K562 (cell line): ENCODE measurements at regions not wholly inside any gene's neighbourhood (a gene's known extent, or its start where the extent isn't known, plus 50 kb on each side); places are given as distances from the start of the nearest gene placed in this dataset.

Source experiments
- ATAC-seq: fragments of 200-7000 bp; cut with Tn5 transposase; 3 replicates; pipeline ENCODE4 v1.9.1; 2020; ENCODE audit warnings: moderate library complexity
- BruUV-seq: library from RNA; stranded (reverse); fragments of 400-500 nt; replicated peaks from 2 replicates; lab custom pipeline; 2021; lab: Mats Ljungman, UMichigan
- CTCF ChIA-PET: fragments of 300-600 bp; formaldehyde crosslinking; extraction: SDS; loops from one replicate; lab custom pipeline; 2021; ENCODE audit warnings: low intra/inter-chr PET ratio; lab: Yijun Ruan, JAX
- POLR2A ChIA-PET: fragments of 300-600, 350-650 bp; sonication (Branson Sonifier 250); formaldehyde crosslinking; extraction: SDS; loops from one replicate; lab custom pipeline; 2021; ENCODE audit warnings: antibody characterized with exemption, inconsistent platforms; lab: Yijun Ruan, JAX
- DNase-seq, 4 experiments: peaks; one replicate each; pipeline versions ENCODE4 v3.0.0 to v3.0.0-alpha.2; 2011 to 2018; ENCODE audit warnings: low spot score in 3 of 4, mixed read lengths in 3 of 4; ENCODE audit errors: extremely low read depth in 1 of 4
- FAIRE-seq: peaks from 2 replicates; lab custom pipeline; 2011; peaks lifted over from hg19 to GRCh38; lab: Jason Lieb, UNC
- H2AFZ ChIP-seq: 2 replicates; pipeline ENCODE4 v1.6.0; 2011; ENCODE audit warnings: low read depth, low read length, control low read depth, inconsistent platforms
- H3K27ac ChIP-seq: fragments of 200-600 bp; 3 replicates; pipeline ENCODE4 v1.8.0; 2011; ENCODE audit warnings: low read depth, mild to moderate bottlenecking, control low read depth, inconsistent platforms, low read length, moderate library complexity, mixed read lengths; ENCODE audit errors: extremely low read depth
- H3K27me3 ChIP-seq, 2 experiments: fragments of 300-600 bp in 1 of 2; 2 replicates in 1 of 2; 3 replicates in 1 of 2; pipeline versions ENCODE4 v1.6.0 to v1.8.0; 2011; ENCODE audit warnings: inconsistent platforms in 2 of 2, low read length in 2 of 2, mild to moderate bottlenecking in 1 of 2, mixed read lengths in 1 of 2, moderate library complexity in 1 of 2; ENCODE audit not compliant: control insufficient read depth in 2 of 2, insufficient read depth in 2 of 2
- H3K36me3 ChIP-seq: fragments of 300-600 bp; 3 replicates; pipeline ENCODE4 v1.8.0; 2011; ENCODE audit warnings: mild to moderate bottlenecking, low read length, inconsistent platforms; ENCODE audit not compliant: control insufficient read depth, insufficient read depth
- H3K4me1 ChIP-seq, 2 experiments: fragments of 200-600 bp in 1 of 2; replicated peaks in 1 of 2; 2 replicates in 1 of 2; 3 replicates in 1 of 2; pipeline versions ENCODE4 v1.5.1 to v1.8.0; 2011; ENCODE audit warnings: inconsistent platforms in 2 of 2, low read length in 2 of 2, mild to moderate bottlenecking in 1 of 2, mixed read lengths in 1 of 2, moderate library complexity in 1 of 2; ENCODE audit not compliant: control insufficient read depth in 2 of 2, insufficient read depth in 2 of 2
- H3K4me2 ChIP-seq: 2 replicates; pipeline ENCODE4 v1.6.1; 2011; ENCODE audit warnings: low read length, control low read depth, inconsistent platforms, mixed read lengths; ENCODE audit not compliant: insufficient read depth
- H3K4me3 ChIP-seq: fragments of 200-600 bp; sonication (generic), shearing (Covaris generic); 2 replicates; pipeline ENCODE4 v1.5.1; 2016; ENCODE audit warnings: control low read depth, inconsistent platforms
- H3K79me2 ChIP-seq: fragments of 200-600 bp; 3 replicates; pipeline ENCODE4 v1.8.0; 2011; ENCODE audit warnings: low read length, inconsistent platforms; ENCODE audit not compliant: control insufficient read depth, insufficient read depth
- H3K9ac ChIP-seq, 2 experiments: 2 replicates each; pipeline versions ENCODE4 v1.6.0 to v1.6.1; 2011; ENCODE audit warnings: low read depth in 2 of 2, low read length in 2 of 2, control low read depth in 1 of 2, inconsistent platforms in 1 of 2, mild to moderate bottlenecking in 1 of 2, mixed read lengths in 1 of 2; ENCODE audit not compliant: insufficient read depth in 1 of 2
- H3K9me1 ChIP-seq: one replicate; pipeline ENCODE4 v1.6.0; 2011; ENCODE audit warnings: inconsistent platforms, mild to moderate bottlenecking, low read length, moderate library complexity; ENCODE audit not compliant: control insufficient read depth, insufficient read depth
- H3K9me3 ChIP-seq: replicated peaks from 2 replicates; pipeline ENCODE4 v1.5.1; 2011; ENCODE audit warnings: low read depth, low read length, inconsistent platforms; ENCODE audit not compliant: control insufficient read depth, insufficient read depth
- H4K20me1 ChIP-seq: replicated peaks from 2 replicates; pipeline ENCODE4 v1.6.1; 2011; ENCODE audit warnings: low read length, inconsistent platforms, mixed read lengths; ENCODE audit not compliant: control insufficient read depth, insufficient read depth
- ADNP ChIP-seq: fragments of 200-800 bp; sonication (Bioruptor generic); IDR thresholded peaks from 2 replicates; pipeline ENCODE4 v1.6.1; 2016; ENCODE audit warnings: missing genetic modification characterization, missing compliant biosample characterization
- ETV5 ChIP-seq: sonication (generic); formaldehyde crosslinking; IDR thresholded peaks from 2 replicates; pipeline ENCODE4 v1.4.0; 2020; ENCODE audit warnings: low read depth, mild to moderate bottlenecking, missing genetic modification reagents
- HMGN3 ChIP-seq: IDR thresholded peaks from 2 replicates; pipeline ENCODE4 v1.6.1; 2011; ENCODE audit warnings: borderline replicate concordance, low read depth, mild to moderate bottlenecking, mixed read lengths, low read length; ENCODE audit not compliant: insufficient read length; ENCODE audit errors: extremely low read depth
- HNRNPL ChIP-seq: fragments of 200-400 bp; formaldehyde crosslinking; IDR thresholded peaks from 2 replicates; pipeline ENCODE4 v1.6.1; 2017; ENCODE audit warnings: low read depth, mild to moderate bottlenecking, low read length
- NFE2 ChIP-seq: IDR thresholded peaks from 2 replicates; pipeline ENCODE4 v1.6.1; 2014; ENCODE audit warnings: antibody characterized with exemption, low read depth
- PRDM10 ChIP-seq: fragments of 450-650 bp; IDR thresholded peaks from 2 replicates; pipeline ENCODE4 v1.6.1; 2018; ENCODE audit not compliant: partially characterized antibody
- RNF2 ChIP-seq: sonication (generic); IDR thresholded peaks from 2 replicates; pipeline ENCODE4 v1.6.1; 2016
- SMAD2 ChIP-seq: fragments of 150-350 bp; IDR thresholded peaks from 2 replicates; pipeline ENCODE4 v1.6.1; 2014; ENCODE audit warnings: low read depth, mild to moderate bottlenecking, low read length
- SMARCA5 ChIP-seq: fragments of 450-650 bp; IDR thresholded peaks from 2 replicates; pipeline ENCODE4 v1.6.1; 2016
- SRSF9 ChIP-seq: fragments of 200-400 bp; formaldehyde crosslinking; IDR thresholded peaks from 2 replicates; pipeline ENCODE4 v1.6.1; 2017; ENCODE audit warnings: low read depth, low read length, borderline replicate concordance
- ZNF175 ChIP-seq: fragments of 200-800 bp; sonication (Bioruptor generic); IDR thresholded peaks from 2 replicates; pipeline ENCODE4 v1.6.1; 2016; ENCODE audit warnings: low read depth, mild to moderate bottlenecking, missing genetic modification characterization, missing compliant biosample characterization
- ZNF23 ChIP-seq: fragments of 250-450 bp; sonication (Bioruptor Pico); IDR thresholded peaks from 2 replicates; pipeline ENCODE4 v1.4.0; 2020; ENCODE audit warnings: mild to moderate bottlenecking
- ZNF583 ChIP-seq: fragments of 250-450 bp; sonication (Bioruptor Pico); IDR thresholded peaks from 2 replicates; pipeline ENCODE4 v1.4.0; 2020
- ZNF699 ChIP-seq: fragments of 250-450 bp; sonication (Bioruptor Pico); IDR thresholded peaks from 2 replicates; pipeline ENCODE4 v1.8.0; 2021; ENCODE audit warnings: mild to moderate bottlenecking, moderate library complexity; ENCODE audit not compliant: insufficient replicate concordance
- ZNF766 ChIP-seq: fragments of 200-800 bp; sonication (Bioruptor generic); conservative IDR thresholded peaks from 2 replicates; pipeline ENCODE4 v1.6.1; 2016; ENCODE audit warnings: missing genetic modification characterization, missing compliant biosample characterization
- WGBS: fragments of 100-300 bp; shearing (Covaris generic); methylation state at CpG from one replicate; pipeline ENCODE4 v1.1.6; 2016; ENCODE audit warnings: low coverage, mixed read lengths; ENCODE audit not compliant: insufficient coverage; ENCODE audit errors: missing lambda C conversion rate; 5-methylcytosine and 5-hydroxymethylcytosine counted together
- in situ Hi-C: fragments of 300-500 bp; cut with MboI; formaldehyde crosslinking; loops from 4 replicates; pipeline ENCODE4 v1.15.0; 2018; ENCODE audit warnings: inconsistent platforms, mixed read lengths
- intact Hi-C: fragments of 100-400 bp; cut with micrococcal nuclease; formaldehyde crosslinking; loops from 2 replicates; pipeline ENCODE4 v1.14.2; 2022
- TF ChIP-seq, protein P1 (sequence below): fragments of 450-650 bp; IDR thresholded peaks from 2 replicates; pipeline ENCODE4 v1.6.1; 2016
- TF ChIP-seq, protein P2 (sequence below), 2 experiments: fragments of 150-350 bp in 1 of 2; IDR thresholded peaks; 2 replicates each; pipeline ENCODE4 v1.6.1; 2012 to 2016; ENCODE audit warnings: low read depth in 2 of 2, low read length in 2 of 2, mild to moderate bottlenecking in 1 of 2, moderate library complexity in 1 of 2

DNA sequence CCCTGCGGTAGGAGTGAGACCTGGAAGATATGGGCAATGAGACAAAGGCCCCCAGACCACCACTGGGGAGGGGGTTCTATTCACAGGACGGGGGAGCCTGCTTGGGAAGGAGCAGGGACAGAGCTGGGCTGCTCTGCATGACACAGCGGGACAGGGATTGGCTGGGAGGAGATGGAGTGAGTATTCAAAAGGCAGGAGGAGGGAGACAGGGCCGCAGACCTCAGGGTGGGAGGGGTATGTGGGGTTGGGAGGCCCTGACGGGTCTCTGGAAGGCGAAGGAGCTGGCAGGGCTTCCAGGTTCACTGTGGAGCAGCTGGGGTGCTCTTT lies 60.8 kb upstream of the RPS6KA2 start:
- no peak overlapping the region for H3K4me3 ChIP-seq
- H4K20me1 ChIP-seq: peaks cover 17% of the 10 kb centered on the region; the same call in 1 of the 2 replicates
- no TSS peak for BruUV-seq
- no peaks in the 10 kb centered on the region for H3K9me1 ChIP-seq
- DNase-seq (no peak), FAIRE-seq (no peak), ATAC-seq (no peak)
- intact Hi-C loops (no loop called here), in situ Hi-C loops (no loop called here)
- ChIA-PET POLR2A (interaction anchor here (0.6 kb wide), 1 partner anchor 153 kb away, joined by 4 read pairs; no protein-coding TSS in a partner anchor), CTCF (no interaction called here)
- no peaks in the 10 kb centered on the region for H3K4me1 ChIP-seq
- no peaks in the 10 kb centered on the region for H3K9me3 ChIP-seq
- 0% methylated on average over 3 of the region's 6 CpGs for WGBS
- H3K79me2 ChIP-seq: no peaks in the 10 kb centered on the region
- H3K9ac ChIP-seq: no peak overlapping the region
- H3K36me3 ChIP-seq: no peaks in the 10 kb centered on the region
- H3K4me2 ChIP-seq: no peak overlapping the region
- peaks cover 64 to 85% of the 10 kb centered on the region in 2 experiments for H3K27me3 ChIP-seq
- H3K27ac ChIP-seq: no peak overlapping the region
- H2AFZ ChIP-seq: no peak overlapping the region
- TF ChIP-seq HNRNPL (no peak), ADNP (tag) (no peak), ZNF23 (CRISPR knock-in tag) (no peak), SMAD2 (no peak), RNF2 (no peak), SMARCA5 (no peak), PRDM10 (no peak), ZNF766 (no peak), ETV5 (CRISPR knock-in tag) (no peak), ZNF175 (CRISPR knock-in tag) (no peak), ZNF699 (CRISPR knock-in tag) (no peak), SRSF9 (no peak), HMGN3 (no peak), NFE2 (no peak), ZNF583 (CRISPR knock-in tag) (no peak)
- TF ChIP-seq, protein P1, sequence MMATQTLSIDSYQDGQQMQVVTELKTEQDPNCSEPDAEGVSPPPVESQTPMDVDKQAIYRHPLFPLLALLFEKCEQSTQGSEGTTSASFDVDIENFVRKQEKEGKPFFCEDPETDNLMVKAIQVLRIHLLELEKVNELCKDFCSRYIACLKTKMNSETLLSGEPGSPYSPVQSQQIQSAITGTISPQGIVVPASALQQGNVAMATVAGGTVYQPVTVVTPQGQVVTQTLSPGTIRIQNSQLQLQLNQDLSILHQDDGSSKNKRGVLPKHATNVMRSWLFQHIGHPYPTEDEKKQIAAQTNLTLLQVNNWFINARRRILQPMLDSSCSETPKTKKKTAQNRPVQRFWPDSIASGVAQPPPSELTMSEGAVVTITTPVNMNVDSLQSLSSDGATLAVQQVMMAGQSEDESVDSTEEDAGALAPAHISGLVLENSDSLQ: no peak
- TF ChIP-seq, protein P2, sequence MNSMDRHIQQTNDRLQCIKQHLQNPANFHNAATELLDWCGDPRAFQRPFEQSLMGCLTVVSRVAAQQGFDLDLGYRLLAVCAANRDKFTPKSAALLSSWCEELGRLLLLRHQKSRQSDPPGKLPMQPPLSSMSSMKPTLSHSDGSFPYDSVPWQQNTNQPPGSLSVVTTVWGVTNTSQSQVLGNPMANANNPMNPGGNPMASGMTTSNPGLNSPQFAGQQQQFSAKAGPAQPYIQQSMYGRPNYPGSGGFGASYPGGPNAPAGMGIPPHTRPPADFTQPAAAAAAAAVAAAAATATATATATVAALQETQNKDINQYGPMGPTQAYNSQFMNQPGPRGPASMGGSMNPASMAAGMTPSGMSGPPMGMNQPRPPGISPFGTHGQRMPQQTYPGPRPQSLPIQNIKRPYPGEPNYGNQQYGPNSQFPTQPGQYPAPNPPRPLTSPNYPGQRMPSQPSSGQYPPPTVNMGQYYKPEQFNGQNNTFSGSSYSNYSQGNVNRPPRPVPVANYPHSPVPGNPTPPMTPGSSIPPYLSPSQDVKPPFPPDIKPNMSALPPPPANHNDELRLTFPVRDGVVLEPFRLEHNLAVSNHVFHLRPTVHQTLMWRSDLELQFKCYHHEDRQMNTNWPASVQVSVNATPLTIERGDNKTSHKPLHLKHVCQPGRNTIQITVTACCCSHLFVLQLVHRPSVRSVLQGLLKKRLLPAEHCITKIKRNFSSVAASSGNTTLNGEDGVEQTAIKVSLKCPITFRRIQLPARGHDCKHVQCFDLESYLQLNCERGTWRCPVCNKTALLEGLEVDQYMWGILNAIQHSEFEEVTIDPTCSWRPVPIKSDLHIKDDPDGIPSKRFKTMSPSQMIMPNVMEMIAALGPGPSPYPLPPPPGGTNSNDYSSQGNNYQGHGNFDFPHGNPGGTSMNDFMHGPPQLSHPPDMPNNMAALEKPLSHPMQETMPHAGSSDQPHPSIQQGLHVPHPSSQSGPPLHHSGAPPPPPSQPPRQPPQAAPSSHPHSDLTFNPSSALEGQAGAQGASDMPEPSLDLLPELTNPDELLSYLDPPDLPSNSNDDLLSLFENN (IDR thresholded peaks at IDR 0.05; ENCODE audit: low read depth in 2 of 2, low read length in 2 of 2): no peak
